Umbilical cord (tissue), 1 donor: ENCODE measurements at regions not wholly inside any gene's neighbourhood (a gene's known extent, or its start where the extent isn't known, plus 50 kb on each side); places are given as distances from the start of the nearest gene placed in this dataset.
A peak's percentile ranks its signal among the peaks of the same experiment; 100 is the strongest.

Source experiments
- DNase-seq: peaks from one replicate; pipeline ENCODE4 v3.0.0-alpha.2; 2015; ENCODE audit warnings: low spot score

GRCh38 chr2:224325941-224326340 lies 76.0 kb downstream of the FAM124B start:
- no peak for DNase-seq

DNA sequence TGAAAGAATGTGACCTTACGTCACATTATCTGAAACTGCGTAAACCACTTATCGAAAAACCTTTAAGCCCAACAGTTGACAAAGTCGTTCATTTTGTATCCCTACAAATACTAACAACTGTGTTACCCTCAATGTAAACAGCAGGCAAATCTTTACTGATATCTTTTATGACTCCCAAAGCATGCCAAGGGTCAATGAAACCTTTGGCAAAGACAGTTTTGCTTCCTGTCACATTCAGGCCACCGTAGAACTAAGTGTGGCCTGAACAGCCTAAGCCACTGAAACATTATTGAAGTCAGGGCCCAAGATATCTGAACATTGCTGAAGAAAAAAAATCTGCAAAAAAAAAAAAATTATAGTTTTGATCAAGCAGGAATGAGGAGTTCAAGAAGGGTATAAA lies 77.3 kb downstream of the FAM124B start:
- DNase-seq = no peak

DNA sequence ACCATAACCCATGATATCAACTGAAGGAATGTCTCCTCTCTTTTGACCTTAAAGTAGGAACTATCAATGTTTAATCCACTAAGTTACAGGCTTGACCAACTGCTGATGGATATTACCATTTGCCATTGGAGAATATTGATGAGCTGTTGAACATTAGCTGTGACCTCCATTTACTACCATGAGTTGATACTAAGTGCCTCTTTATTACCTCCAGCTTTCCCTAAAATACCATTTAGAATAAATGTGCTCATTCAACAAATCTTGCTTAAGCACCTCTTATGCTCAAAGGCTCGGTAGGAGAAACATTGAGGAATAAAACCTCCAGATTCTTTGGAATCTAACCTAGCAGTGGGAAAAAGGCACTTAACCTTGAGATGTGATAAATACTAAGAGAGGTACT lies 81.2 kb downstream of the FAM124B start:
- no peak for DNase-seq

DNA sequence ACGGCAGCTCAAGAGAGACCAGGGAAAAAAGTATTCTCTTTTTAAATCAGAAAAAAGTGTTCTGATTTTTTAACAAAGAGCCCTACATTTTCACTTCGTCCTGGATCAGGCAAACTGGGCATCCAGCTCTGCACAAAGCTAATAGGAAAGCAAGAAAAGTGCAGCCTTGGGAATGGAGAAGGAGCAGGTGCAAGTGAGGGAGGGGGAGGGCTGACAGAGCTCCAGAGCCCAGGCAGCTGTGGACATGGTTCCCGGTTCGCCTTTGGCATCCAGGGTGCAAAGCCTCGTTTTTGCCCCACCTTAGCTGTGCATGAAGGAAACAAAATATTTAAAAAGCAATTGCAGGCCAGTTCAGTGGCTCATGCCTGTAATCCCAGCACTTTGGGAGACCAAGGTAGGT lies 82.2 kb downstream of the FAM124B start:
- DNase-seq = no peak

DNA sequence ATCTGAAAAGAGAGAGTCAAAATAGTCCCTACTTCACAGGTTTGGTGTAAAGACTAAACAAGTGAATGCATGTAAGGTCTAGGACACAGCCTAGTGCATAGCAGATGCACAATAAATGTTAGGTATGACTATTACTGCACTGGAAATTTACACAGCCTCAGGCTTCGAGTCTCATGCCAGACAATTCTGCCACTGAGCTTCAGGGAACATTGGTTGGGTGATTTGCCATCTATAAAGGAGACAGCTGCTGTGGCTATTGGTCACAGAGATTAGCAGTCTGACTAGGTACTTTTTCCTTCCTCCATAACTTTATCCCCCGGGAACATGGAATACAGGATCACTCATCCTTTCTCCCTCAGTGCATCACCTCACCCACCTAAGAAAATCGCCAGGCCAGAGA lies 89.2 kb downstream of the FAM124B start:
- no peak for DNase-seq

DNA sequence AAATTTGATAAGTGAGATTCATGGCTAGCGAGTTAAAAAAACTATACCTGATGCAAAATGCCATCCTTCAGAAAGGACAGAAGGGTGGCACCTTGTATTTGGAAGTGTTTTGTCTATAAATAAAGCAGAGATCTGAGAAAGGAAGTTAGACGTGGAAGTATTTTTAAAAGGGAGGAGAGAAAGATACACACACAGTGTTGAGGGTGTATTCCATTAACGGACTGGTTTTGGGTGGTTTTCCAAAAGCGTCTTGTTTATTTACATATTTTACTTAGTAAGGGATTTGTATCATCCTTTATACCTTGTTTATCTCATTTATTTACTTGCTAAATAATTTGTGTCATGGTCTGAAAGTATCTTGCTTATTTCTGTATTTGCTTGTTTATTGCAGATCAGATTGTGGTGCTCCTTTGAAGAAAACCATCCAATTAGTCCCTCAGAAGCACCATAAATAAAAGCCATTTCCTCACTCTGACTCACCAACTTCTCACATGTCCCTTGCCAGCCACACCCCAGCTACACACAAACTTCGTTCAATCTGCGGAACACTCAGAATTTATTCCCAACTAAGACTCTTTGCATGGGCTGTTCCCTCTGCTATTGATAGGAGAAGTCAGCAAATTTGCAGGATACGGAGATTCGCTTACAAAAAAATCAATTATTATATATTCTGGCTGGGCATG lies 90.8 kb downstream of the FAM124B start:
- DNase-seq = no peak

DNA sequence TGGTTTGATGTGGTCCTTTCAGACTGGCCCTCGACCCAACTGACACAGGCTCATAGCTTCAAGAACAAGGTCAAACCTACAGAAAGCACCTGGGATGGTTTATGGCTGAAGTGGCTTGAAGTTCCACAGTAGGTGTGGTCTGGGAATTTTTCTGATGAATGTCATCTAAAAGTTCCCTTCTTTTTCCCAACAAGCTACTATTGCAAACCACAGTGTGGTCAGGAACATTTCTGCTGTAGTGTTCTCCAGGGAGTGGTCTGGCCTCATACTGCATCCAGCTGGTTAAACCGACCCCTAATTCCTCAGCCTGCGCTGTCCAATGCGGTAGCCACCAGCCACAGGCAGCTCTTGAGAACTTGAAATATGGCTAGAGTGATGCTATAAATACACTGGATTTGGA lies 92.7 kb downstream of the FAM124B start:
- no peak for DNase-seq

GRCh38 chr2:224308272-224308911 lies 93.5 kb downstream of the FAM124B start:
- peak; percentile 42 for DNase-seq

GRCh38 chr2:224302952-224303351 lies 99.0 kb downstream of the FAM124B start:
- DNase-seq = no peak

DNA sequence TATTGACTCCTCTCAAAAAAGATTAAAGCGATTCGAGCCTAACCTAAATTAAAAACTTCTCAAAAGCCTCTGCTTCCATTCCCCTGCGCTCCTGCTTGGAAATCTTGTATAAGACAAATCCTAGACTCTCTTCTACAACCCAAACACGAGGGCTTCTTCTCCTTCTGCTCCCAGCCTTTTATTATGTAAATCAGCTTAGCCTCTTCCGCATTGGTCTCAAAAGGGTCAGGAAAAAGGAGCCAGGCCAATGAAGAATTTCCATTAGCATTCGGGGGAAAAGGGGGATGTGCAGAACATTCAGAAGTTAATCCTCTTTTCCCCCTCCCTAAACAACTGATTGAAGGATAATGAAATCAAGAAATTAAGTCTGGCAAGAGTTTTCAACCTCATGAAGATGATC lies 107.9 kb downstream of the FAM124B start:
- DNase-seq = no peak

- no peak for DNase-seq
Observed at GRCh38 chr2:224287531-224287930, 114.4 kb downstream of the FAM124B start.

DNA sequence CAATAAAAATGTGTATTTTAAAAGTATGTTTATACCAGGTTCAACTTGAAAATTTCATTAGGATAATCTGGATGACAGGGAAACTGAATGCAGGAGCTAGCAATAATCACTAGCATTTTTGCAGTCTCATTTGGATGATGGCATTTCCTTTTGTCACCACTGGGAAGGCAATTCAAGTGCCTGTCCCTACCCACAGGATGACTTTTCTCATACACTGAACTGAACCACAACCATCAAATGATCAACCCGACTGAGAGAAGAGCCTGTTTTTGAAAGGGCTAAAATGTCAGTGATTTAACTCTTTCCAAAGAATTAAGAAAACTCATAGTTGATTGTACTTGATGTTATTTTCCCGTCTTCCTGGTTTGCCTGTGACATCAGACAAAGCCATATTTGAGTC lies 115.0 kb downstream of the FAM124B start:
- DNase-seq = no peak

DNA sequence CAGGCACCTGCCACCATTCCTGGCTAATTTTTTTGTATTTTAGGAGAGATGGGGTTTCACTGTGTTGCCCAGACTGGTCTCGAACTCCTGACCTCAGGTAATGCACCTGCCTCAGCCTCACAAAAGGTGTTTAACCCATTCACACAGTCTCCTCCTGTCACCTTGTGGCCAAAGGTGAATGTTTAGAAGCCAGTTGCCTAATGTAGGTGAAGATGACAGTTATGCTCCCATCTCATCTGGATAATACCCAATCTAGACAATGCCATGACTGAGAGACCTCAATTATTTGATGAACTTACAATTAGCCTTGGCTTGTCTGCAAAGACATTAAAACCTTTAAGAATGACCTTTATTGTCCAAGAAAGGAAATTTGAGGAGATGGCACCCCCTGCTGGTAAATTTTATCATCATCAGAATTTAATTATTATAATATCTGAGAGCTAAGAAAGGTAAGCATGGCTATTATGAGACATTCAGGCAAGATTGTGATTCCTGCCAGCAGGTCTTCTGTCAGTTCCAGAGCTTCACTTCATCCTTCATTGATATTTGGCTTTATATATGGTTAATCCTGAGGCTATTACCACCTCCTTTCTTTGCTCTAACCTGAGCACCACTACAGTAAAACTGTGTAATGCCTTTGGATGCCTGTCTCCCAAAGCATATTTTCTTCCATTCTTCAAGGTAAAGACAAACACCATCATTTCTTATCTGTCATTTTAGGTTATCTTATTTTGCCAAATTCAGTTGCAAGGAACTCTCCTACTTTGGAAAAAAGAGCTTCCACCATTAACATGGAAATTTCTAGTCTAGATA lies 117.6 kb downstream of the FAM124B start:
- peak; percentile 51 for DNase-seq

GRCh38 chr2:224283466-224283965 lies 118.4 kb downstream of the FAM124B start:
- DNase-seq = no peak

DNA sequence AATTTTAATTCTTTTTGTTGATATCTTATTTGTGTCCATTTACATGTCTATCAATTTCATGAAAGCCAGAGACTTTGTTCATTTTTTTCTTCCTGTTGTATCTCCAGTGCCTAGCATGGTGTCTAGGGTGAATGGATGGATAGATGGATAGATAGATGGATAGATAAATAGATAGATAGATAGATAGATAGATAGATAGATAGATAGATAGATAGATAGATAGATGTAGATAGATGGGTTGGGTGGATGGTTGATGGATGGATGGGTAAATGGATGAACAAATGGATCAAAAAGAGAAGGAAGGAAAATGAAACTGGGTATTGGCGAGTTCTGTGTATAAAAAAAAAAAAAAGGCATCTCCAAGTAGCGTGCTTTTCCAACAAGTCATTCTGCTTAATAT lies 120.5 kb downstream of the FAM124B start:
- no peak for DNase-seq

DNA sequence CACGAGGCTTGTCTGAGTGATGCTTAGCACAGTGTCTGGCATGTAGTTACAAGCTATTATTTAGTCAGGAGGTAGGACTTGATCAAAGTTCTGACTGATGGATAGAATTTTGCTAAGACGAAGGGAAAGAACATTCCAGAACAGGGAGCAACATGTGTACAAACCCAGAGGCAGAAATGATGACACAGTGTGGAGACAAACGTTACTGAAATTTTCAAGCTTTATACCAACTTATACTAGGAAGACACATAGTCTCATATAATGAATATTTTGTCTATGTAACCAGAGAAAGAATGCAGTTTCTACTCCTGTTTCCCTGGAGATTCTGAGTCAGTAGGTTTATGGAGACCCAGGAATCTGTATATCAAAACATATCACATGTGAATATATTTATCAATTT lies 123.4 kb downstream of the FAM124B start:
- no peak for DNase-seq

DNA sequence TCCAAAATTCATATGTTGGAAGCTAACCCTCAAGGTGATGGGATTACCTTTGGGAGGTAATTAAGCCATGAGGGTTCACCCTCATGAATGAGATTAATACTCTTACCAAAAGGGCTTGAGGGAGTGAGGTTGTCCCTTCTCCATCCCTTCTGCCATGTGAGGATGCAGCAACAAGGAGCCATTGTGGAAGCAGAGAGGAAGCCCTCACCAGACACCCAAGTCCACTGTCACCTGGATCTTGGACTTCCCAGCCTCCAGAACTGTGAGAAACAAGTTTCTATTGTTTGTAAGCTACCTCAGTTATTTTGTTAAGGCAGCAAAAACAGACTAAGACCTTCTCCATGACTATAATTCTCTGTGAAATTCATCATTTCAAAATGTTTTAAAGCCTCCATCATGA lies 125.7 kb downstream of the FAM124B start:
- no peak for DNase-seq

DNA sequence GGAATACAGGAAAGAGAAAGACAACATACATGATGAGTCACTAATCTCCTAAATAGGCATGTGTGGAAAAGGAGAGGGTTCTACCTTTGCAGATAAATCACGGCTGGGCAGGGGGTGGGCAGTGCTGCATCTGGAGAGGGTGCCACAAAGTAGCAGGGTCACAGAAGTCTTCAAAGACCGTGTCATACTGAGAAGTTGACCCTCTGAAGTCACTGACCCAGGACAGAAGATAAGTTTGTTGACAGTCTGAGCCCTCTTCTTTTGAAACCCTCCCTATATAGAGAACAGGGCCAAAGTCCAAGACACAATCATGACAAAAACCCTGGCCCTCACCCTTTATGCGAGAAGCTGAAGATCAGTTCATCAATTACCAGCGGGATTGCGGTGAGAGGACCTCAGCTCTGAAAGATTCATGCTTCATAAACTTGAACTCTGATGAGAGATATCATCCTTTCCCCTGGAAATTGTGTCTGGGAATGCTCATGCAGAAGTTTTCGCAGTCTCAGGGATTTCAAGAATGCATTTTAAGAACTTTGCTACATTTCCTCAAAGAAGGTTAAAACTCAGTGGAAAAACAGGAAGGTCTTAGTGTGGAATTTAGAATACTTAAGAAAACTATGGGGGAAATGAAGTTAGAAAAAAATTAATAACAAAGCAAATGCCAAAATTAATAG lies 129.5 kb downstream of the FAM124B start:
- peak; percentile 74 for DNase-seq

GRCh38 chr2:224271617-224272236 lies 130.2 kb downstream of the FAM124B start:
- DNase-seq = no peak

GRCh38 chr2:224268441-224268840 lies 133.5 kb downstream of the FAM124B start:
- peak; percentile 85 for DNase-seq

- DNase-seq = peak; percentile 32
Observed at GRCh38 chr2:224264259-224264658, 137.6 kb downstream of the FAM124B start.
